NOMO-1 treated with dmso at 0.1 percent for 144 hours (cell line): ENCODE measurements at regions not wholly inside any gene's neighbourhood (a gene's known extent, or its start where the extent isn't known, plus 50 kb on each side); places are given as distances from the start of the nearest gene placed in this dataset.
"Not testable (repeated sequence)": the region's sequence is repeated elsewhere in the genome, so short reads cannot be mapped to it uniquely, and the experiment has no call there.

ENCODE experiments used
- DNase-seq: peaks from one replicate; lab custom pipeline; 2025; ENCODE audit not compliant: unreplicated experiment; lab: John Stamatoyannopoulos, UW

GRCh38 chr3:187995667-187996066 is 158.3 kb upstream of the LPP start:
- DNase-seq: no peak

- DNase-seq: no peak
These were observed 157.3 kb upstream of the LPP start for GRCh38 chr3:187996609-187997008.

- DNase-seq: no peak
These were observed 156.5 kb upstream of the LPP start for GRCh38 chr3:187997490-187997889.

- no peak for DNase-seq
These were observed 155.9 kb upstream of the LPP start for GRCh38 chr3:187997946-187998561.

- DNase-seq: no peak
These were observed 155.3 kb upstream of the LPP start for GRCh38 chr3:187998611-187999010.

GRCh38 chr3:187999821-188000220 is 154.1 kb upstream of the LPP start:
- no peak for DNase-seq

- DNase-seq: no peak
These were observed 153.5 kb upstream of the LPP start for GRCh38 chr3:188000361-188000861.

- DNase-seq: no peak
These were observed 152.9 kb upstream of the LPP start for GRCh38 chr3:188001093-188001492.

GRCh38 chr3:188001926-188002325 is 152.0 kb upstream of the LPP start:
- no peak for DNase-seq

GRCh38 chr3:188002626-188003138 is 151.3 kb upstream of the LPP start:
- DNase-seq: no peak

GRCh38 chr3:188003188-188004171 is 150.5 kb upstream of the LPP start:
- DNase-seq: no peak

- no peak for DNase-seq
These were observed 147.1 kb upstream of the LPP start for GRCh38 chr3:188006726-188007393.

GRCh38 chr3:188007897-188008296 is 146.1 kb upstream of the LPP start:
- DNase-seq: peak; percentile 89

GRCh38 chr3:188008582-188009213 is 145.3 kb upstream of the LPP start:
- no peak for DNase-seq

- no peak for DNase-seq
These were observed 143.5 kb upstream of the LPP start for GRCh38 chr3:188010478-188010877.

- DNase-seq: no peak
These were observed 134.2 kb upstream of the LPP start for GRCh38 chr3:188019727-188020126.

- DNase-seq: no peak
These were observed 132.9 kb upstream of the LPP start for GRCh38 chr3:188021041-188021440.

GRCh38 chr3:188021502-188022040 is 132.4 kb upstream of the LPP start:
- no peak for DNase-seq

GRCh38 chr3:188022902-188023301 is 131.1 kb upstream of the LPP start:
- not testable (repeated sequence) for DNase-seq

- no peak for DNase-seq
These were observed 128.4 kb upstream of the LPP start for GRCh38 chr3:188025555-188025954.
